HuH-7.5 (cell line): ENCODE measurements at regions not wholly inside any gene's neighbourhood (a gene's known extent, or its start where the extent isn't known, plus 50 kb on each side); places are given as distances from the start of the nearest gene placed in this dataset.

Source experiments
- DNase-seq: peaks from one replicate; pipeline ENCODE4 v3.0.0; 2011; ENCODE audit warnings: low spot score

- no peak for DNase-seq
Measured at GRCh38 chr2:199627417-199627816, 169.7 kb upstream of the SATB2 start.

- DNase-seq: no peak
Measured at GRCh38 chr2:199624958-199625357, 167.2 kb upstream of the SATB2 start.

GRCh38 chr2:199612509-199613130 lies 154.9 kb upstream of the SATB2 start:
- DNase-seq: no peak

GRCh38 chr2:199607914-199608313 lies 150.2 kb upstream of the SATB2 start:
- no peak for DNase-seq

GRCh38 chr2:199606193-199606780 lies 148.5 kb upstream of the SATB2 start:
- DNase-seq: peak; percentile 41

- no peak for DNase-seq
Measured at GRCh38 chr2:199603721-199604291, 146.1 kb upstream of the SATB2 start.

GRCh38 chr2:199602896-199603717 lies 145.4 kb upstream of the SATB2 start:
- no peak for DNase-seq

- DNase-seq: peak; percentile 77
Measured at GRCh38 chr2:199602271-199602895, 144.6 kb upstream of the SATB2 start.

GRCh38 chr2:199596549-199596948 lies 138.8 kb upstream of the SATB2 start:
- peak; percentile 26 for DNase-seq

- DNase-seq: no peak
Measured at GRCh38 chr2:199594443-199594842, 136.7 kb upstream of the SATB2 start.

- no peak for DNase-seq
Measured at GRCh38 chr2:199591826-199592225, 134.1 kb upstream of the SATB2 start.

GRCh38 chr2:199590321-199591203 lies 132.8 kb upstream of the SATB2 start:
- DNase-seq: no peak

- DNase-seq: no peak
Measured at GRCh38 chr2:199589306-199589705, 131.6 kb upstream of the SATB2 start.

- DNase-seq: no peak
Measured at GRCh38 chr2:199588054-199588453, 130.3 kb upstream of the SATB2 start.

- DNase-seq: no peak
Measured at GRCh38 chr2:199586646-199587045, 128.9 kb upstream of the SATB2 start.

- no peak for DNase-seq
Measured at GRCh38 chr2:199583676-199584075, 125.9 kb upstream of the SATB2 start.

GRCh38 chr2:199581935-199582360 lies 124.2 kb upstream of the SATB2 start:
- no peak for DNase-seq

GRCh38 chr2:199581408-199581807 lies 123.7 kb upstream of the SATB2 start:
- no peak for DNase-seq

- no peak for DNase-seq
Measured at GRCh38 chr2:199575416-199575815, 117.7 kb upstream of the SATB2 start.

- no peak for DNase-seq
Measured at GRCh38 chr2:199572571-199572970, 114.8 kb upstream of the SATB2 start.

- no peak for DNase-seq
Measured at GRCh38 chr2:199570934-199571333, 113.2 kb upstream of the SATB2 start.
